Epithelial cell of proximal tubule (primary cell): ENCODE measurements at regions not wholly inside any gene's neighbourhood (a gene's known extent, or its start where the extent isn't known, plus 50 kb on each side); places are given as distances from the start of the nearest gene placed in this dataset.

Source experiments
- DNase-seq: peaks from one replicate; pipeline ENCODE4 v3.0.0-alpha.2; 2011; ENCODE audit warnings: low read depth
- H3K4me3 ChIP-seq: 2 replicates; pipeline ENCODE4 v1.5.1; 2011; ENCODE audit warnings: low read depth, mild to moderate bottlenecking, low read length
- CTCF ChIP-seq: conservative IDR thresholded peaks from 2 replicates; pipeline ENCODE4 v1.5.1; 2012; ENCODE audit warnings: low read depth, mild to moderate bottlenecking, low read length

GRCh38 chr2:199136681-199137080 is 321.1 kb downstream of the SATB2 start:
- H3K4me3 ChIP-seq = no peak overlapping the region

GRCh38 chr2:199136242-199136641 is 321.5 kb downstream of the SATB2 start:
- H3K4me3 ChIP-seq = no peak overlapping the region
- TF ChIP-seq CTCF = no peak
- no peak for DNase-seq

More at GRCh38 chr2:199136681-199137080, 321.1 kb downstream of the SATB2 start:
- TF ChIP-seq CTCF = no peak
- DNase-seq = peak; percentile 39

GRCh38 chr2:199131876-199132275 is 325.9 kb downstream of the SATB2 start:
- no peak for TF ChIP-seq CTCF
- DNase-seq = no peak
- H3K4me3 ChIP-seq = no peak overlapping the region

- H3K4me3 ChIP-seq = no peak overlapping the region
- no peak for DNase-seq
- TF ChIP-seq CTCF = no peak
Measured at GRCh38 chr2:199131136-199131655, 326.5 kb downstream of the SATB2 start.

GRCh38 chr2:199130501-199130900 is 327.2 kb downstream of the SATB2 start:
- H3K4me3 ChIP-seq = no peak overlapping the region
- no peak for DNase-seq

GRCh38 chr2:199128476-199129229 is 329.1 kb downstream of the SATB2 start:
- H3K4me3 ChIP-seq = no peak overlapping the region
- no peak for TF ChIP-seq CTCF
- no peak for DNase-seq

More at GRCh38 chr2:199130501-199130900, 327.2 kb downstream of the SATB2 start:
- TF ChIP-seq CTCF = no peak

GRCh38 chr2:199119796-199120195 is 337.9 kb downstream of the SATB2 start:
- no peak for DNase-seq
- H3K4me3 ChIP-seq = no peak overlapping the region
- TF ChIP-seq CTCF = no peak
